Naive thymus-derived CD4-positive, alpha-beta T cell (primary cell): ENCODE measurements at regions not wholly inside any gene's neighbourhood (a gene's known extent, or its start where the extent isn't known, plus 50 kb on each side); places are given as distances from the start of the nearest gene placed in this dataset.

ENCODE experiments used
- ATAC-seq: fragments of 150-1000 bp; cut with Tn5 transposase; 2 replicates; pipeline ENCODE4 v1.10.0; 2021; ENCODE audit warnings: mild to moderate bottlenecking, moderate library complexity
- CTCF ChIA-PET: fragments of 350-600 bp; sonication (Branson Sonifier 250); formaldehyde crosslinking; loops from one replicate; lab custom pipeline; 2021; ENCODE audit warnings: antibody characterized with exemption; lab: Charles Lee
- POLR2A ChIA-PET: fragments of 350-600 bp; sonication (Branson Sonifier 250); formaldehyde crosslinking; loops from one replicate; lab custom pipeline; 2021; ENCODE audit warnings: antibody characterized with exemption, inconsistent platforms; lab: Charles Lee
- DNase-seq, 9 donors: peaks; one replicate each; pipeline versions ENCODE4 v3.0.0 to v3.0.0-alpha.2; 2020 to 2022; ENCODE audit warnings: mixed read lengths in 1 of 9
- H3K27ac ChIP-seq: one replicate; pipeline ENCODE4 v1.7.0; 2013; ENCODE audit warnings: mild to moderate bottlenecking, low read depth, low read length, moderate library complexity
- H3K27me3 ChIP-seq, 2 donors: one replicate each; pipeline ENCODE4 v1.7.0; 2013; ENCODE audit warnings: low read length in 2 of 2, mild to moderate bottlenecking in 2 of 2, moderate library complexity in 2 of 2; ENCODE audit not compliant: control insufficient read depth in 2 of 2, insufficient read depth in 2 of 2
- H3K36me3 ChIP-seq, 3 experiments: 1 replicate in 2 of 3; 2 replicates in 1 of 3; pipeline ENCODE4 v1.7.0; 2013; ENCODE audit warnings: low read length in 3 of 3, mild to moderate bottlenecking in 3 of 3, moderate library complexity in 1 of 3; ENCODE audit not compliant: insufficient read depth in 3 of 3, control insufficient read depth in 2 of 3
- H3K4me1 ChIP-seq, 2 donors: one replicate each; pipeline ENCODE4 v1.7.0; 2013; ENCODE audit warnings: low read length in 2 of 2, mild to moderate bottlenecking in 2 of 2, moderate library complexity in 1 of 2; ENCODE audit not compliant: control insufficient read depth in 2 of 2, insufficient read depth in 2 of 2
- H3K4me3 ChIP-seq: 2 replicates; pipeline ENCODE4 v1.7.0; 2013; ENCODE audit warnings: mild to moderate bottlenecking, low read length
- H3K9me3 ChIP-seq, 3 experiments: 1 replicate in 2 of 3; 2 replicates in 1 of 3; pipeline ENCODE4 v1.7.0; 2013; ENCODE audit warnings: low read length in 3 of 3; ENCODE audit not compliant: control insufficient read depth in 2 of 3
- H3K27ac Mint-ChIP-seq, 9 donors: one replicate each; pipeline ENCODE4 v1.8.0; 2020 to 2022; ENCODE audit warnings: mixed read lengths in 9 of 9, mild to moderate bottlenecking in 8 of 9, moderate library complexity in 5 of 9, inconsistent platforms in 2 of 9
- H3K27me3 Mint-ChIP-seq, 5 donors: one replicate each; pipeline ENCODE4 v1.8.0; 2021 to 2022; ENCODE audit warnings: mixed read lengths in 5 of 5, mild to moderate bottlenecking in 1 of 5
- H3K36me3 Mint-ChIP-seq, 5 donors: one replicate each; pipeline ENCODE4 v1.8.0; 2020 to 2022; ENCODE audit warnings: mixed read lengths in 5 of 5, mild to moderate bottlenecking in 3 of 5, inconsistent platforms in 1 of 5
- H3K4me1 Mint-ChIP-seq, 7 donors: one replicate each; pipeline ENCODE4 v1.8.0; 2020 to 2022; ENCODE audit warnings: mixed read lengths in 7 of 7, mild to moderate bottlenecking in 3 of 7, inconsistent platforms in 1 of 7
- H3K4me3 Mint-ChIP-seq, 10 donors: one replicate each; pipeline ENCODE4 v1.8.0; 2020 to 2022; ENCODE audit warnings: mild to moderate bottlenecking in 10 of 10, mixed read lengths in 10 of 10, moderate library complexity in 6 of 10, inconsistent platforms in 2 of 10
- H3K9me3 Mint-ChIP-seq, 11 donors: one replicate each; pipeline ENCODE4 v1.8.0; 2020 to 2022; ENCODE audit warnings: mixed read lengths in 11 of 11, mild to moderate bottlenecking in 4 of 11, inconsistent platforms in 1 of 11, moderate library complexity in 1 of 11
- intact Hi-C, 2 donors: fragments of 100-400 bp; cut with micrococcal nuclease; formaldehyde crosslinking; loops; one replicate each; pipeline ENCODE4 v1.15.1; 2023

- intact Hi-C loops, result no loop called here
- Mint-ChIP-seq H3K4me1 (no peaks in the 10 kb centered on the region), H3K9me3 (peaks cover 0 to 16% (median 3%) of the 10 kb centered on the region in 11 donors), H3K27me3 (peaks cover 0 to 19% (median 6%) of the 10 kb centered on the region in 5 donors), H3K27ac (no peak overlapping the region), H3K4me3 (no peak overlapping the region), H3K36me3 (no peaks in the 10 kb centered on the region)
- H3K36me3 ChIP-seq, result no peaks in the 10 kb centered on the region
- no peaks in the 10 kb centered on the region for H3K27me3 ChIP-seq
- no peaks in the 10 kb centered on the region for H3K9me3 ChIP-seq
- ChIA-PET POLR2A (no interaction called here), CTCF (no interaction called here)
- H3K4me1 ChIP-seq, result no peaks in the 10 kb centered on the region
- H3K27ac ChIP-seq, result no peak overlapping the region
- DNase-seq, result no peak
- H3K4me3 ChIP-seq, result no peak overlapping the region
- ATAC-seq, result no peak
Observed at GRCh38 chr11:115700496-115700895, 196.3 kb upstream of the CADM1 start.

- ATAC-seq (no peak), DNase-seq (no peak)
- Mint-ChIP-seq H3K9me3 (peaks cover 0 to 16% (median 3%) of the 10 kb centered on the region in 11 donors), H3K4me3 (no peak overlapping the region), H3K27me3 (peaks cover 0 to 19% (median 6%) of the 10 kb centered on the region in 5 donors), H3K36me3 (no peaks in the 10 kb centered on the region), H3K27ac (no peak overlapping the region), H3K4me1 (no peaks in the 10 kb centered on the region)
- Histone ChIP-seq H3K9me3 (no peaks in the 10 kb centered on the region), H3K36me3 (no peaks in the 10 kb centered on the region), H3K27ac (no peak overlapping the region), H3K4me1 (no peaks in the 10 kb centered on the region), H3K4me3 (no peak overlapping the region), H3K27me3 (no peaks in the 10 kb centered on the region)
- intact Hi-C loops, result no loop called here
- ChIA-PET CTCF (no interaction called here), POLR2A (no interaction called here)
Observed at GRCh38 chr11:115699733-115700132, 195.5 kb upstream of the CADM1 start.

GRCh38 chr11:115699326-115699725 lies 195.1 kb upstream of the CADM1 start:
- intact Hi-C loops, result no loop called here
- H3K27me3 Mint-ChIP-seq, result peaks cover 0 to 19% (median 6%) of the 10 kb centered on the region in 5 donors
- ATAC-seq, result no peak
- no peak overlapping the region for H3K27ac Mint-ChIP-seq
- ChIA-PET CTCF (no interaction called here), POLR2A (no interaction called here)
- Histone ChIP-seq H3K27me3 (no peaks in the 10 kb centered on the region), H3K9me3 (no peaks in the 10 kb centered on the region), H3K36me3 (no peaks in the 10 kb centered on the region), H3K4me3 (no peak overlapping the region), H3K4me1 (no peaks in the 10 kb centered on the region), H3K27ac (no peak overlapping the region)
- H3K4me1 Mint-ChIP-seq, result no peaks in the 10 kb centered on the region
- no peak for DNase-seq
- peaks cover 0 to 12% (median 2%) of the 10 kb centered on the region in 11 donors for H3K9me3 Mint-ChIP-seq
- H3K36me3 Mint-ChIP-seq, result no peaks in the 10 kb centered on the region
- no peak overlapping the region for H3K4me3 Mint-ChIP-seq

- no peaks in the 10 kb centered on the region for H3K9me3 ChIP-seq
- ChIA-PET CTCF (no interaction called here), POLR2A (no interaction called here)
- Mint-ChIP-seq H3K9me3 (peaks cover 0 to 11% (median 0%) of the 10 kb centered on the region in 11 donors), H3K36me3 (no peaks in the 10 kb centered on the region), H3K27ac (no peak overlapping the region), H3K4me3 (no peak overlapping the region), H3K27me3 (peaks cover 0 to 19% (median 6%) of the 10 kb centered on the region in 5 donors), H3K4me1 (no peaks in the 10 kb centered on the region)
- no peaks in the 10 kb centered on the region for H3K27me3 ChIP-seq
- DNase-seq, result no peak
- H3K36me3 ChIP-seq, result no peaks in the 10 kb centered on the region
- no peaks in the 10 kb centered on the region for H3K4me1 ChIP-seq
- H3K27ac ChIP-seq, result no peak overlapping the region
- no peak overlapping the region for H3K4me3 ChIP-seq
- intact Hi-C loops, result no loop called here
- ATAC-seq, result no peak
Observed at GRCh38 chr11:115698243-115698642, 194.0 kb upstream of the CADM1 start.

- Mint-ChIP-seq H3K36me3 (no peaks in the 10 kb centered on the region), H3K4me3 (no peak overlapping the region), H3K4me1 (no peaks in the 10 kb centered on the region), H3K27ac (no peak overlapping the region), H3K27me3 (peaks cover 0 to 13% (median 8%) of the 10 kb centered on the region in 5 donors), H3K9me3 (peaks cover 0 to 7% (median 0%) of the 10 kb centered on the region in 11 donors)
- ChIA-PET POLR2A (no interaction called here), CTCF (no interaction called here)
- no peak overlapping the region for H3K4me3 ChIP-seq
- no peaks in the 10 kb centered on the region for H3K4me1 ChIP-seq
- intact Hi-C loops, result no loop called here
- no peaks in the 10 kb centered on the region for H3K36me3 ChIP-seq
- H3K9me3 ChIP-seq, result no peaks in the 10 kb centered on the region
- H3K27me3 ChIP-seq, result no peaks in the 10 kb centered on the region
- DNase-seq (no peak), ATAC-seq (no peak)
- H3K27ac ChIP-seq, result no peak overlapping the region
Observed at GRCh38 chr11:115696563-115696962, 192.3 kb upstream of the CADM1 start.

- ChIA-PET POLR2A (no interaction called here), CTCF (no interaction called here)
- no peak overlapping the region for H3K4me3 Mint-ChIP-seq
- no peaks in the 10 kb centered on the region for H3K9me3 ChIP-seq
- intact Hi-C loops, result no loop called here
- H3K36me3 ChIP-seq, result no peaks in the 10 kb centered on the region
- no peaks in the 10 kb centered on the region for H3K36me3 Mint-ChIP-seq
- H3K9me3 Mint-ChIP-seq, result peaks cover 0 to 7% (median 0%) of the 10 kb centered on the region in 11 donors
- no peaks in the 10 kb centered on the region for H3K27me3 ChIP-seq
- no peak overlapping the region for H3K27ac Mint-ChIP-seq
- ATAC-seq, result no peak
- no peak for DNase-seq
- peaks cover 0 to 13% (median 10%) of the 10 kb centered on the region in 5 donors for H3K27me3 Mint-ChIP-seq
- H3K4me1 ChIP-seq, result no peaks in the 10 kb centered on the region
- H3K27ac ChIP-seq, result no peak overlapping the region
- no peaks in the 10 kb centered on the region for H3K4me1 Mint-ChIP-seq
- H3K4me3 ChIP-seq, result no peak overlapping the region
Observed at GRCh38 chr11:115695677-115696364, 191.6 kb upstream of the CADM1 start.

GRCh38 chr11:115693002-115693401 lies 188.8 kb upstream of the CADM1 start:
- Histone ChIP-seq H3K27me3 (no peaks in the 10 kb centered on the region), H3K9me3 (no peaks in the 10 kb centered on the region), H3K4me3 (no peak overlapping the region), H3K4me1 (no peaks in the 10 kb centered on the region), H3K36me3 (no peaks in the 10 kb centered on the region), H3K27ac (no peak overlapping the region)
- POLR2A ChIA-PET, result no interaction called here
- Mint-ChIP-seq H3K4me1 (no peaks in the 10 kb centered on the region), H3K27ac (no peak overlapping the region), H3K4me3 (no peak overlapping the region), H3K36me3 (no peaks in the 10 kb centered on the region), H3K9me3 (peaks cover 0 to 3% (median 0%) of the 10 kb centered on the region in 11 donors), H3K27me3 (peaks cover 0 to 14% (median 4%) of the 10 kb centered on the region in 5 donors)
- ATAC-seq (no peak), DNase-seq (no peak)
- CTCF ChIA-PET, result no interaction called here
- intact Hi-C loops, result no loop called here
